ENCODE measurements at regions not wholly inside any gene's neighbourhood (a gene's known extent, or its start where the extent isn't known, plus 50 kb on each side); places are given as distances from the start of the nearest gene placed in this dataset.

GRCh38 chr2:19607931-19608771 lies 249.7 kb upstream of the OSR1 start:
- TF ChIP-seq, protein P1, sequence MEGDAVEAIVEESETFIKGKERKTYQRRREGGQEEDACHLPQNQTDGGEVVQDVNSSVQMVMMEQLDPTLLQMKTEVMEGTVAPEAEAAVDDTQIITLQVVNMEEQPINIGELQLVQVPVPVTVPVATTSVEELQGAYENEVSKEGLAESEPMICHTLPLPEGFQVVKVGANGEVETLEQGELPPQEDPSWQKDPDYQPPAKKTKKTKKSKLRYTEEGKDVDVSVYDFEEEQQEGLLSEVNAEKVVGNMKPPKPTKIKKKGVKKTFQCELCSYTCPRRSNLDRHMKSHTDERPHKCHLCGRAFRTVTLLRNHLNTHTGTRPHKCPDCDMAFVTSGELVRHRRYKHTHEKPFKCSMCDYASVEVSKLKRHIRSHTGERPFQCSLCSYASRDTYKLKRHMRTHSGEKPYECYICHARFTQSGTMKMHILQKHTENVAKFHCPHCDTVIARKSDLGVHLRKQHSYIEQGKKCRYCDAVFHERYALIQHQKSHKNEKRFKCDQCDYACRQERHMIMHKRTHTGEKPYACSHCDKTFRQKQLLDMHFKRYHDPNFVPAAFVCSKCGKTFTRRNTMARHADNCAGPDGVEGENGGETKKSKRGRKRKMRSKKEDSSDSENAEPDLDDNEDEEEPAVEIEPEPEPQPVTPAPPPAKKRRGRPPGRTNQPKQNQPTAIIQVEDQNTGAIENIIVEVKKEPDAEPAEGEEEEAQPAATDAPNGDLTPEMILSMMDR (IDR thresholded peaks at IDR 0.05): no peak
- TF ChIP-seq POLR2A (IDR thresholded peaks at IDR 0.05): no peak
